ENCODE measurements at regions not wholly inside any gene's neighbourhood (a gene's known extent, or its start where the extent isn't known, plus 50 kb on each side); places are given as distances from the start of the nearest gene placed in this dataset.

DNA sequence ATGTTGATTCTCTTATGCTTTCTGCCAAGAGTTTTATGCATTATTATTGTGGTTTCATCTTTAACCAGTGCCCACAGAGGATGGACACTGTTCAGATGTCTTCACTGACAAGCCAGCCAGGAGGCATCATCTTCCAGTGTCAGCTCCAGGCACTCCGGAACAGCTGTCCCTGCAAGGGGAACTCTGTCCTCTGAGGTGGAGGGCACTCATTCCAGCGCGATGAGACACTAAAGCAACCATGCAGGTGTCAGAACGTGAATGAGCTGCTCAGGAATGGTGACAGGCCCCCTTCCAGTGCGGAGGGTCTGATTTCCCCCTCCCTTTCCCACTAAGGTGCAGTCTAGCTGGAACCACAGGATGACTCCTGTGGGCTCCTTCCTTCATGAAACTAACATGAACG, 117.5 kb downstream of the NOG start:
- DNase-seq (no peak), ATAC-seq (no peak)
- Histone ChIP-seq H3K4me3 (no peak overlapping the region), H3K9me3 (no peaks in the 10 kb centered on the region), H3K36me3 (replicated peaks in 1 of 2; ENCODE audit: insufficient read depth in 1 of 2, low read depth in 2 of 2) (no peaks in the 10 kb centered on the region), H3K4me1 (no peaks in the 10 kb centered on the region), H3K27ac (no peak overlapping the region), H3K27me3 (no peaks in the 10 kb centered on the region)
- 67 to 70% methylated on average over 6 of the region's 6 CpGs for WGBS, 2 donors
- TF ChIP-seq CTCF (IDR thresholded peaks at IDR 0.05) (no peak), POLR2A (IDR thresholded peaks at IDR 0.05) (no peak)
- intact Hi-C loops (cut with DNase I) = no loop called here

- Histone ChIP-seq H3K36me3 (replicated peaks in 1 of 2; ENCODE audit: insufficient read depth in 1 of 2, low read depth in 2 of 2) (no peaks in the 10 kb centered on the region), H3K4me3 (no peak overlapping the region), H3K27ac (no peak overlapping the region), H3K27me3 (no peaks in the 10 kb centered on the region), H3K4me1 (no peaks in the 10 kb centered on the region), H3K9me3 (no peaks in the 10 kb centered on the region)
- TF ChIP-seq POLR2A (IDR thresholded peaks at IDR 0.05) (no peak), CTCF (IDR thresholded peaks at IDR 0.05) (peak; percentile 51 to 77 (median 72))
- DNase-seq (peak; percentile 79 to 84 (median 81)), ATAC-seq (peak; percentile 87)
- WGBS, 2 donors = 16 to 17% methylated on average over 8 of the region's 8 CpGs
- intact Hi-C loops (cut with DNase I) = loop anchor here (5.0 kb wide), 1 partner anchor 123 kb away; the partner anchor contains the start of gene NOG
Measured at GRCh38 chr17:56715613-56716357, 117.9 kb downstream of the C17orf67 start.

GRCh38 chr17:56717471-56717870, 116.2 kb downstream of the C17orf67 start:
- no peaks in the 10 kb centered on the region for H3K27me3 ChIP-seq
- intact Hi-C loops (cut with DNase I) = loop anchor here (5.0 kb wide), 1 partner anchor 125 kb away; the partner anchor contains the start of gene NOG
- 75 to 82% methylated on average over 4 of the region's 4 CpGs for WGBS, 2 donors

GRCh38 chr17:56718515-56718914, 115.2 kb downstream of the C17orf67 start:
- no peaks in the 10 kb centered on the region for H3K27me3 ChIP-seq
- no peaks in the 10 kb centered on the region for H3K36me3 ChIP-seq (replicated peaks in 1 of 2; ENCODE audit: insufficient read depth in 1 of 2, low read depth in 2 of 2)
- ATAC-seq (no peak), DNase-seq (no peak)
- WGBS, 2 donors = 39 to 46% methylated on average over 4 of the region's 4 CpGs
- H3K4me3 ChIP-seq = no peak overlapping the region
- TF ChIP-seq POLR2A (IDR thresholded peaks at IDR 0.05) (no peak), CTCF (IDR thresholded peaks at IDR 0.05) (no peak)
- H3K27ac ChIP-seq = no peak overlapping the region
- intact Hi-C loops (cut with DNase I) = loop anchor here (5.0 kb wide), 1 partner anchor 126 kb away; the partner anchor contains the start of gene NOG
- no peaks in the 10 kb centered on the region for H3K9me3 ChIP-seq
- no peaks in the 10 kb centered on the region for H3K4me1 ChIP-seq

More at GRCh38 chr17:56717471-56717870, 116.2 kb downstream of the C17orf67 start:
- Histone ChIP-seq H3K9me3 (no peaks in the 10 kb centered on the region), H3K36me3 (replicated peaks in 1 of 2; ENCODE audit: insufficient read depth in 1 of 2, low read depth in 2 of 2) (no peaks in the 10 kb centered on the region), H3K27ac (no peak overlapping the region), H3K4me3 (no peak overlapping the region), H3K4me1 (no peaks in the 10 kb centered on the region)
- ATAC-seq (no peak), DNase-seq (no peak)
- no peak for TF ChIP-seq CTCF (IDR thresholded peaks at IDR 0.05)
- no peak for TF ChIP-seq POLR2A (IDR thresholded peaks at IDR 0.05)

DNA sequence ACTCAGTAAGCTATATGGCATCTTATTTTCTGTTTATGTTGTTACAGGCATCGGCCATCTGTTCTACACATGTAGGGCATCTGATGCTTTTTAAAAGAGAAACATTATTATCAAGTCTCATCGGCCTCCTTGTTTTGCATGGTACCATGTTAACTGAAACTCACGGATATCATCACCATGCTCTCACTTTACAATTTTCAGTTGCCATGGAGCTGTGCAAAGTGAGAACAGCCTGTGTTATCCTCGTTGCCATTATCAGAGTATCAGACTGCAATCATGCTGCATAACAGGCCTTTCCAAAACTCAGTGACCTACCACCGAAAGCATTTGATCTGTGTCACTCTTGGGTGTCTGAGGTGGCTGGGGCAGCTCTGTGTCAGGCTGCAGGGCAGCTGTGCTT, 110.3 kb downstream of the C17orf67 start:
- no peak for DNase-seq
- TF ChIP-seq POLR2A (IDR thresholded peaks at IDR 0.05) (no peak), CTCF (IDR thresholded peaks at IDR 0.05) (no peak)
- no peak for ATAC-seq
- Histone ChIP-seq H3K27me3 (no peaks in the 10 kb centered on the region), H3K4me1 (no peaks in the 10 kb centered on the region), H3K4me3 (no peak overlapping the region), H3K36me3 (replicated peaks in 1 of 2; ENCODE audit: insufficient read depth in 1 of 2, low read depth in 2 of 2) (no peaks in the 10 kb centered on the region), H3K27ac (no peak overlapping the region), H3K9me3 (no peaks in the 10 kb centered on the region)
- intact Hi-C loops (cut with DNase I) = no loop called here
- WGBS, 2 donors = 60 to 73% methylated on average over 5 of the region's 5 CpGs

All from body of pancreas (tissue), 4 donors.